ENCODE measurements at regions not wholly inside any gene's neighbourhood (a gene's known extent, or its start where the extent isn't known, plus 50 kb on each side); places are given as distances from the start of the nearest gene placed in this dataset.

- Histone ChIP-seq H3K4me2 (ENCODE audit: low read length) (no peak overlapping the region), H3K79me2 (ENCODE audit: low read length) (no peaks in the 10 kb centered on the region), H3K4me3 (ENCODE audit: low read length) (no peak overlapping the region), H3K36me3 (replicated peaks; ENCODE audit: low read depth, low read length) (no peaks in the 10 kb centered on the region), H2AFZ (ENCODE audit: low read depth, low read length) (no peak overlapping the region), H3K9ac (ENCODE audit: low read length) (no peak overlapping the region), H3K4me1 (ENCODE audit: low read length) (no peaks in the 10 kb centered on the region), H4K20me1 (ENCODE audit: insufficient read depth, low read length) (no peaks in the 10 kb centered on the region), H3K9me3 (ENCODE audit: insufficient read depth, low read length) (no peaks in the 10 kb centered on the region), H3K27me3 (ENCODE audit: low read depth, low read length) (no peaks in the 10 kb centered on the region), H3K27ac (ENCODE audit: low read length) (no peak overlapping the region)
- TF ChIP-seq EZH2phosphoT487 (IDR thresholded peaks at IDR 0.05; ENCODE audit: low read depth) (no peak), CTCF (IDR thresholded peaks at IDR 0.05; ENCODE audit: low read depth, low read length) (no peak)
These were observed 819.1 kb downstream of the TRIML1 start for GRCh38 chr4:188958346-188958745.

GRCh38 chr4:188959424-188959823 is 820.2 kb downstream of the TRIML1 start:
- Histone ChIP-seq H3K4me1 (ENCODE audit: low read length) (no peaks in the 10 kb centered on the region), H3K27ac (ENCODE audit: low read length) (no peak overlapping the region), H3K9ac (ENCODE audit: low read length) (no peak overlapping the region), H3K4me2 (ENCODE audit: low read length) (no peak overlapping the region), H3K36me3 (replicated peaks; ENCODE audit: low read depth, low read length) (no peaks in the 10 kb centered on the region), H3K79me2 (ENCODE audit: low read length) (no peaks in the 10 kb centered on the region), H3K27me3 (ENCODE audit: low read depth, low read length) (no peaks in the 10 kb centered on the region), H4K20me1 (ENCODE audit: insufficient read depth, low read length) (no peaks in the 10 kb centered on the region), H3K9me3 (ENCODE audit: insufficient read depth, low read length) (no peaks in the 10 kb centered on the region), H2AFZ (ENCODE audit: low read depth, low read length) (no peak overlapping the region), H3K4me3 (ENCODE audit: low read length) (no peak overlapping the region)
- TF ChIP-seq EZH2phosphoT487 (IDR thresholded peaks at IDR 0.05; ENCODE audit: low read depth) (no peak), CTCF (IDR thresholded peaks at IDR 0.05; ENCODE audit: low read depth, low read length) (no peak)

- no peaks in the 10 kb centered on the region for H3K36me3 ChIP-seq (replicated peaks; ENCODE audit: low read depth, low read length)
- no peak overlapping the region for H2AFZ ChIP-seq (ENCODE audit: low read depth, low read length)
- TF ChIP-seq CTCF (IDR thresholded peaks at IDR 0.05; ENCODE audit: low read depth, low read length) (no peak), EZH2phosphoT487 (IDR thresholded peaks at IDR 0.05; ENCODE audit: low read depth) (no peak)
- no peak overlapping the region for H3K9ac ChIP-seq (ENCODE audit: low read length)
- no peaks in the 10 kb centered on the region for H3K79me2 ChIP-seq (ENCODE audit: low read length)
- no peaks in the 10 kb centered on the region for H3K27me3 ChIP-seq (ENCODE audit: low read depth, low read length)
- no peaks in the 10 kb centered on the region for H3K9me3 ChIP-seq (ENCODE audit: insufficient read depth, low read length)
- no peak overlapping the region for H3K27ac ChIP-seq (ENCODE audit: low read length)
- H3K4me2 ChIP-seq (ENCODE audit: low read length) = no peak overlapping the region
- H3K4me3 ChIP-seq (ENCODE audit: low read length) = no peak overlapping the region
- H3K4me1 ChIP-seq (ENCODE audit: low read length) = no peaks in the 10 kb centered on the region
- H4K20me1 ChIP-seq (ENCODE audit: insufficient read depth, low read length) = no peaks in the 10 kb centered on the region
These were observed 821.3 kb downstream of the TRIML1 start for GRCh38 chr4:188960411-188961093.

GRCh38 chr4:188971125-188971524 is 831.9 kb downstream of the TRIML1 start:
- Histone ChIP-seq H3K4me2 (ENCODE audit: low read length) (no peak overlapping the region), H3K27ac (ENCODE audit: low read length) (no peak overlapping the region), H4K20me1 (ENCODE audit: insufficient read depth, low read length) (no peaks in the 10 kb centered on the region), H3K79me2 (ENCODE audit: low read length) (no peaks in the 10 kb centered on the region), H2AFZ (ENCODE audit: low read depth, low read length) (no peak overlapping the region), H3K9ac (ENCODE audit: low read length) (no peak overlapping the region), H3K4me1 (ENCODE audit: low read length) (no peaks in the 10 kb centered on the region), H3K9me3 (ENCODE audit: insufficient read depth, low read length) (no peaks in the 10 kb centered on the region), H3K36me3 (replicated peaks; ENCODE audit: low read depth, low read length) (no peaks in the 10 kb centered on the region), H3K27me3 (ENCODE audit: low read depth, low read length) (no peaks in the 10 kb centered on the region), H3K4me3 (ENCODE audit: low read length) (no peak overlapping the region)
- TF ChIP-seq EZH2phosphoT487 (IDR thresholded peaks at IDR 0.05; ENCODE audit: low read depth) (no peak), CTCF (IDR thresholded peaks at IDR 0.05; ENCODE audit: low read depth, low read length) (no peak)
